ENCODE measurements at regions not wholly inside any gene's neighbourhood (a gene's known extent, or its start where the extent isn't known, plus 50 kb on each side); places are given as distances from the start of the nearest gene placed in this dataset.

- DNase-seq, result no peak
Measured at GRCh38 chr11:8321876-8322275, 58.2 kb upstream of the LMO1 start.

GRCh38 chr11:8320076-8320475 lies 56.4 kb upstream of the LMO1 start:
- DNase-seq, result no peak

GRCh38 chr11:8318536-8318935 lies 54.9 kb upstream of the LMO1 start:
- DNase-seq, result peak; percentile 82

DNA sequence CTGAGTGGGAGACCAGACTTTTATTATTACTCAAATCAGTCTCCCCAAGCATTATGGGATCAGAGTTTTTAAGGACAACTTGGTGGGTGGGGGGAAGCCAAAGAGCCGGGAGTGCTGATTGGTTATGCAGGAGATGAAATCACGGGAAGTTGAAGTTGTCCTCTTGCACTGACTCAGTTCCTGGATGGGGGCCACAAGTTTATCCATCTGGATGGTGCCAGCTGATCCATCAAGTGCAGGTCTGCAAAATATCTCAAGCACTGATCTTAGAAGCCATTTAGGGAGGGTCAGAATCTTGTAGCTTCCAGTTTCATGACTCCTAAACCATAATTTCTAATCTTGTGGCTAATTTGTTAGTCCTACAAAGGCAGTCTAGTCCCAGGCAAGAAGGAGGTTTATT lies 53.5 kb upstream of the LMO1 start:
- no peak for DNase-seq

- peak; percentile 97 for DNase-seq
Measured at GRCh38 chr11:8315954-8316353, 52.3 kb upstream of the LMO1 start.

DNA sequence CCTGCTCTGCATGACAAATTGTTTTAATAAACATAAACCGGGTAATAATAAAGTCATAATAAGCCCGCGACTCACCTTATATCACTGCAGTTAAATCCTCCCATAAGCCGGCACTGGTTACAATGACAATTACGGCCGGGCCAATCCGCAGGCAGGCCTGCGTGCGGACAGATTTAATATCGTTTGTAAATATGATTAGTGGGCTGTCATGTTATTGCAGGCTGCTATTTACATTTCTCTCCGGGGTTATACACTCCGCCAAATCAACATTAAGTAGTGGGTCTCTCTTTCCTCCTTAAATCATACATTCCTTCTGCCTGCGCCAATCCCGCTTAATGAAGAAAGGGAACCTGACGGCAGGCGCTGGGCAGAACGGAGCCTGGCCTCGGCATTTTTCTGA lies 51.8 kb upstream of the LMO1 start:
- peak; percentile 97 for DNase-seq

- peak; percentile 94 for DNase-seq
Measured at GRCh38 chr11:8314916-8315315, 51.2 kb upstream of the LMO1 start.

GRCh38 chr11:8313504-8314090 lies 49.9 kb upstream of the LMO1 start:
- no peak for DNase-seq

Data from NCI-H69 (cell line).